ENCODE measurements at regions not wholly inside any gene's neighbourhood (a gene's known extent, or its start where the extent isn't known, plus 50 kb on each side); places are given as distances from the start of the nearest gene placed in this dataset.

DNA sequence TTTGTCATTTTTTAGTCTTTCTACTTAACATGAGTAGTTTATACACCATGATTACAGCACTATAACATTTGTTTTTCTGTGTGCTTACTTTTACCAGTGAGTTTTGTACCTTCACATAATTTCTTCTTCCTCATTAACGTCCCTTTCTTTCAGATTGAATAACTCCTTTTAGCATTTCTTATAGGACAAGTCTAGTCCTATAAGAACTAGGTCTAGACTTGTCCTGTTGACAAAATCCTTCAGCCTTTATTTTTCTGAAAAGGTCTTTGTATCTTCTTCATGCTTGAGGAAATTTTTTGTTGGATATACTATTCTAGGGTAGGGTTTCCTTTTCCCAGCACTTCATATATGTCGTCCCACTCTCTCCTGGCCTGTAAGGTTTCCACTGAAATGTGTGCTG lies 253.3 kb upstream of the ARHGAP24 start:
- 25% methylated on average over 2 of the region's 2 CpGs for WGBS (ENCODE audit: insufficient coverage, low coverage, low lambda C conversion rate, missing lambda C conversion rate)
- Histone ChIP-seq H3K27me3 (no peaks in the 10 kb centered on the region), H3K4me1 (no peaks in the 10 kb centered on the region), H3K4me3 (no peak overlapping the region), H3K36me3 (no peaks in the 10 kb centered on the region), H3K9me3 (no peaks in the 10 kb centered on the region), H3K27ac (no peak overlapping the region)
- DNase-seq (no peak), ATAC-seq (no peak)
- TF ChIP-seq, protein P1, sequence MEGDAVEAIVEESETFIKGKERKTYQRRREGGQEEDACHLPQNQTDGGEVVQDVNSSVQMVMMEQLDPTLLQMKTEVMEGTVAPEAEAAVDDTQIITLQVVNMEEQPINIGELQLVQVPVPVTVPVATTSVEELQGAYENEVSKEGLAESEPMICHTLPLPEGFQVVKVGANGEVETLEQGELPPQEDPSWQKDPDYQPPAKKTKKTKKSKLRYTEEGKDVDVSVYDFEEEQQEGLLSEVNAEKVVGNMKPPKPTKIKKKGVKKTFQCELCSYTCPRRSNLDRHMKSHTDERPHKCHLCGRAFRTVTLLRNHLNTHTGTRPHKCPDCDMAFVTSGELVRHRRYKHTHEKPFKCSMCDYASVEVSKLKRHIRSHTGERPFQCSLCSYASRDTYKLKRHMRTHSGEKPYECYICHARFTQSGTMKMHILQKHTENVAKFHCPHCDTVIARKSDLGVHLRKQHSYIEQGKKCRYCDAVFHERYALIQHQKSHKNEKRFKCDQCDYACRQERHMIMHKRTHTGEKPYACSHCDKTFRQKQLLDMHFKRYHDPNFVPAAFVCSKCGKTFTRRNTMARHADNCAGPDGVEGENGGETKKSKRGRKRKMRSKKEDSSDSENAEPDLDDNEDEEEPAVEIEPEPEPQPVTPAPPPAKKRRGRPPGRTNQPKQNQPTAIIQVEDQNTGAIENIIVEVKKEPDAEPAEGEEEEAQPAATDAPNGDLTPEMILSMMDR (IDR thresholded peaks at IDR 0.05) = no peak
- no peak for TF ChIP-seq POLR2A (IDR thresholded peaks at IDR 0.05)
- intact Hi-C loops (cut with DNase I) = no loop called here

DNA sequence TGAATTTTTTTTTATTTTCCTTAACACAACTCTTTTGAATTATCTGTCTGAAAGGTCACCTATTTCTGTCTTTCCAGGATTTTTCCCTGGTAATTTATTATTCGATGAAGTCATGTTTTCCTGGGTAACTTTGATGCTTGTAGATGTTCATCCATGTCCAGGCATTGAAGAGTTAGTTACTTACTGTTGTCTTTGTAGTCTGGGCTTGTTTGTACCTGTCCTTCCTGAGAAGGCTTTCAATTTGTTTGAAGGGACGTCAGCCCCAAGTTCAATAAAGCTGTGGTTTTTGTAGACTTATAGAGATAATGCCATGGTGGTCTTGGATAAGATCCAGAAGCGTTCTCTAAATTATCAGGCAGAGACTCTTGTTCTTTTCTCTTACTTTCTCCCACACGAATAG lies 252.4 kb upstream of the ARHGAP24 start:
- DNase-seq = no peak
- Histone ChIP-seq H3K27me3 (no peaks in the 10 kb centered on the region), H3K4me3 (no peak overlapping the region), H3K27ac (no peak overlapping the region), H3K4me1 (no peaks in the 10 kb centered on the region), H3K9me3 (no peaks in the 10 kb centered on the region), H3K36me3 (no peaks in the 10 kb centered on the region)
- intact Hi-C loops (cut with DNase I) = no loop called here
- WGBS (ENCODE audit: insufficient coverage, low coverage, low lambda C conversion rate, missing lambda C conversion rate) = 29% methylated on average over 4 of the region's 4 CpGs
- ATAC-seq = no peak
- TF ChIP-seq POLR2A (IDR thresholded peaks at IDR 0.05) = no peak
- TF ChIP-seq, protein P1 (IDR thresholded peaks at IDR 0.05) = no peak

DNA sequence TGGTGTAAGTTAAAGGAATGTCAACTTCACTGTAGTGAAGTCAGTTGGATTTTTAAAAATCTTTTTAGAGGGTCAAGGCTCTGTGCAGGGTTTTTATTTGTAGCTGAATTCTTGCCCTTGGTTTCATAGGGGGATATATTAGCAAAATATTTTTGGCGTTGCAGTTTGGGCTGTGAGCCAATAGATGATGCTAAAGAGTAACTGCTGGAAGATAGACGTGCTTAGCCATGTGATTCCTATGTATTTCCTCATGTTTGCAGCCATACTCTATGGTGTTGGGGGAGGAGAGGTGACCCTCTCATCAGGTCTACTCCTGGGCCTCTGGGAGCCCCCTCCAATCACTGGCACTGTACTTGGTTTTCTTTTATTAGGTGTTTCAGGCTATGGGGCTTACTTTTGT lies 246.7 kb upstream of the ARHGAP24 start:
- ATAC-seq (no peak), DNase-seq (no peak)
- H3K9me3 ChIP-seq = no peaks in the 10 kb centered on the region
- 65% methylated on average over 2 of the region's 2 CpGs for WGBS (ENCODE audit: insufficient coverage, low coverage, low lambda C conversion rate, missing lambda C conversion rate)
- H3K4me3 ChIP-seq = no peak overlapping the region
- TF ChIP-seq, protein P1 (IDR thresholded peaks at IDR 0.05) = no peak
- no peak for TF ChIP-seq POLR2A (IDR thresholded peaks at IDR 0.05)
- H3K4me1 ChIP-seq = no peaks in the 10 kb centered on the region
- intact Hi-C loops (cut with DNase I) = no loop called here
- no peaks in the 10 kb centered on the region for H3K27me3 ChIP-seq
- H3K27ac ChIP-seq = no peak overlapping the region
- H3K36me3 ChIP-seq = no peaks in the 10 kb centered on the region

DNA sequence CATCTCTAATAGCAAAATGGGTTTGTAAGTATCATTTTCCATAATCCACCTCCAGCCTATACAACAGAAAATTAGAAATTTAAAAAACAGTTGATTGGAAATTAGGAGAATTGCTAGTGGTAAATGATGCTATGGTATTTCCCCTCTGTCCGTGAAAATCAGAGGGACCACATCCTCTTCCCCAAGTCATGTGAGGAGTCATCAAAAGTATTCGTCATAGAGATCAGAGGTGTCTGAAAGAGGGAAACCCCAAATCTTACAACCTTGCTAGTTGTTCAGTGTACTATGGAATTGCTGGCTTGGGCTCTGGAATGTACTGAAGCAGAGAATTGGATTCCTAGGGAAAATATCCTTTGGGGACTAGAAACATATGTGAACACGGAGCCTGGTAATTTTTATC lies 241.4 kb upstream of the ARHGAP24 start:
- no peak for DNase-seq
- no peaks in the 10 kb centered on the region for H3K27me3 ChIP-seq
- H3K9me3 ChIP-seq = no peaks in the 10 kb centered on the region
- no peak overlapping the region for H3K27ac ChIP-seq
- no peaks in the 10 kb centered on the region for H3K36me3 ChIP-seq
- no peak overlapping the region for H3K4me3 ChIP-seq
- H3K4me1 ChIP-seq = no peaks in the 10 kb centered on the region
- intact Hi-C loops (cut with DNase I) = no loop called here
- WGBS (ENCODE audit: insufficient coverage, low coverage, low lambda C conversion rate, missing lambda C conversion rate) = 32% methylated on average over 3 of the region's 3 CpGs
- no peak for TF ChIP-seq POLR2A (IDR thresholded peaks at IDR 0.05)
- no peak for ATAC-seq

DNA sequence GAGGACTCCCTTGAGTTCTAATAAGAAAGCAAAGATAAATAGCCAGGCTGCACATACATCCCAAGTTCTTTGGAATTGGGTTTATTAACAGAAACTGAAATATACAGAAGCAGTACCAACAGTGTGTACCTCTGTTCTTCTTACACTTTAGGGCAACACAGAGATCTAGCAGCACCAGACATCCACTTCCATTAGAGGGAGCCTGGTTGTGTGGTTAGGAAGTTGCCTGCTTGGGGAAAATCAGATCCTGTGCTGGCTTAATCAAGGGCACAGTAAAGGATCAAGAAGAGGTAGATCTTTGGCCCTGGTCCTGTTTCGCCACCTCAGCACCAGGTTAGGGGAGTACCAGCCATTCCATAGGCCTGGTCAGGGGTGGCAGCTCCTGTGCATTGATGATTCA lies 231.1 kb upstream of the ARHGAP24 start:
- intact Hi-C loops (cut with DNase I) = no loop called here
- Histone ChIP-seq H3K4me1 (no peaks in the 10 kb centered on the region), H3K27ac (no peak overlapping the region), H3K4me3 (no peak overlapping the region), H3K36me3 (no peaks in the 10 kb centered on the region), H3K9me3 (no peaks in the 10 kb centered on the region), H3K27me3 (no peaks in the 10 kb centered on the region)
- no peak for TF ChIP-seq POLR2A (IDR thresholded peaks at IDR 0.05)
- TF ChIP-seq, protein P1 (IDR thresholded peaks at IDR 0.05) = no peak
- WGBS (ENCODE audit: insufficient coverage, low coverage, low lambda C conversion rate, missing lambda C conversion rate) = no CpG with 5 or more reads among the region's 1 CpG
- no peak for DNase-seq
- ATAC-seq = no peak

Measured in right lobe of liver (tissue), 6 donors.